Hindlimb muscle (tissue), 1 donor: ENCODE measurements at regions not wholly inside any gene's neighbourhood (a gene's known extent, or its start where the extent isn't known, plus 50 kb on each side); places are given as distances from the start of the nearest gene placed in this dataset.

ENCODE experiments used
- DNase-seq: peaks from one replicate; pipeline ENCODE4 v3.0.0-alpha.2; 2013

GRCh38 chr3:154013736-154014135, 107.5 kb upstream of the ARHGEF26 start:
- DNase-seq, result peak; percentile 80

DNA sequence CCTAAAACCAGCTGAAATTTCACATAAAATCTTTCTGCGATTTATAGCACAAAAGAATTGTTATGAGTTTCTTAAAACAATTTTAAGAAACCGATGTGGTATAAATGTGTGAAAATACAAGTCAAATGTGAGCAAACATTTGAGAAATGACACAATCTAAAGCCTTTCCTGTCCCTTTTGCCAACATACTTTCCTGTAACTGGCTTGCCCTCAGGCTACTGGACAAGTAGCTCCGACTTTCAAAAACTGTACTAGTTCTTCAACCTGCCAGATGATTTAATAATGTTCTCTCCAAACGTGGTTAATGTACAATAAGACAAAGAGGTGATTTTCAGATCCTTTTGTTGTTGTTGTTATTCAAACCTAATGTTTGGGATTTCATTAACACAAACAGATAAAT, 105.9 kb upstream of the ARHGEF26 start:
- no peak for DNase-seq

DNA sequence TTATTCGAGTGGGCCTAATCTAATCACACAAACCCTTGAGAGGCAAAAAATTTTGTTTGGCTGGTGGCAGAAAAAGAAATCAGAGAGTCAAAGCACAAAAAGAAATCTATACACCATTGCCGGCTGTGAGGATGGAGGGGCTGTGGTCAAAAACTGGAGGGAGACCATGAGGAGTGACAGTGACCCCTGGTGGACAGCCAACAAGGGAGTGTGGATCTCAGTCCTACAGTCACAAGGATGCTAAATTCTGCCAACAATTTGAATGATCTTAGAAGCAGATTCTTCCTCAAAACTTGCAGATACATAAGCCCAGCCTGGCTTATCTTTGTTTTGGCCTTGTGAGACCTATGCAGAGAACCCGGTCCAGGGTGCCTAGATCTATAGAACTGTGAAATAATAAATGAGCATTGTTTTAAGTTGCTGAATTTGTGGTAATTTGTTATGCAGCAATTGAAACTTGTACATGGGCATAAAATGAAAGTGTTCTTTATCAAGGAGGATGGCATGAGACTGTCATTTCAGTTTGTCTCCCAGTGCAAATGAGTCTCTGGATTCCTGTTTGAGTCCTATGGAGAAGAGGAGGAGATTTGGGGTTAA, 103.0 kb upstream of the ARHGEF26 start:
- no peak for DNase-seq

GRCh38 chr3:154022606-154023005, 98.6 kb upstream of the ARHGEF26 start:
- DNase-seq, result no peak

DNA sequence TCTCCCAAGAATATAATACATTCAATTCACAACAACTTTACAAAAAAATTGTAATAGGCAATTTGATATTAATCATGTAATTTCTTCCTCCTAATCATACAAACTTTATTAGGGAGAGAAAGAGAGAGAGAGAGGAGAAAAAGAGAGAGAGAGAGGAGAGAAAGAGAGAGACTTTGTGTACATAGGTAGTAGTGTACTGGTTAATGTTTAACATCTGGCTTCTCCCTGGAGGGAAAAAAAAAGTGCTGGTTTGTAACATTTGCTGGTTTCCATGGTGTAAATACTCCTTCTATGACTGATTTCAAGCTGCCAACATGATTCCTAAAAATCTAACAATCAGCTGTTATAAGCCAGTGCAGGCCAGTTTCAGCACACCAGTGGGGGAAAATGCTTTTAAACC, 98.0 kb upstream of the ARHGEF26 start:
- peak; percentile 55 for DNase-seq

DNA sequence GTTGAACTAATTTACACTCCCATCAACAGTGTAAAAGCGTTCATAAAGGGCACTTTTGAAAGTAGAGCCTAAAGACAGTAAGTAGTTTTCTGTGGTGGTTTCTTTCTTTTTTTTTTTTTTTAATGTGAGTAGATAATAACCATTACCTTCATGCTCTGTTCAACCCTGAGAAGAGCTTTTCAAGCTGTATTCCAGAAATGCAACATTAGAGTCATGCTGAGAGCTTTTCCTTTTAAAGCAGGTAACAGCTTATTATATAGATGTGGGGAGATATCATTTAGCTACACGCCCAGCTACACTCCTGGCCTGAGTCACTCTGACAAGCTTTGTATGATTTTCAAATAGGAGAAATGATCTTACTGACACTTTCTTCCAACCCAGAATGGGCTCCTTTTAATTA, 96.2 kb upstream of the ARHGEF26 start:
- no peak for DNase-seq

GRCh38 chr3:154029926-154030325, 91.3 kb upstream of the ARHGEF26 start:
- no peak for DNase-seq

- no peak for DNase-seq
These were observed 86.3 kb upstream of the ARHGEF26 start for GRCh38 chr3:154034797-154035330.

DNA sequence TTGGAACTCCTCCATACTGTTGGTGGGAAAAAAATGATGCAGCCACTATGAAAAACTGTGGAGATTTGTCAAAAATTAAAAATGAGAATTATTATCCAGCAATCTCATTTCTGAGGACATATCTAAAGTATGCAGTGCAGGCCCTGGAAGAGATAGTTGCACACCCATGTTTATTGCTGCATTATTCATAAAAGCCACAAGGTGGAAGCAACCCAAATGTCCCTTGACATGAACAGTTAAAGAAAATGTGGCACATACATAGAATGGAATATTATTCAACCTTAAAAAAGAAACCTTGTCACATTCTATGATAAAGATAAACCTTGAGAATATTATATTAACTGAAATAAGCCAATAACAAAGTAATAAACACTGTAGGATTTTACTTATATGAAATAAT, 80.9 kb upstream of the ARHGEF26 start:
- no peak for DNase-seq

GRCh38 chr3:154044671-154045070, 76.5 kb upstream of the ARHGEF26 start:
- peak; percentile 48 for DNase-seq

- DNase-seq, result no peak
These were observed 71.0 kb upstream of the ARHGEF26 start for GRCh38 chr3:154050216-154050615.

- DNase-seq, result no peak
These were observed 70.4 kb upstream of the ARHGEF26 start for GRCh38 chr3:154050766-154051165.

- DNase-seq, result peak; percentile 49
These were observed 61.4 kb upstream of the ARHGEF26 start for GRCh38 chr3:154059833-154060232.

GRCh38 chr3:154060238-154061000, 60.8 kb upstream of the ARHGEF26 start:
- peak; percentile 60 for DNase-seq

DNA sequence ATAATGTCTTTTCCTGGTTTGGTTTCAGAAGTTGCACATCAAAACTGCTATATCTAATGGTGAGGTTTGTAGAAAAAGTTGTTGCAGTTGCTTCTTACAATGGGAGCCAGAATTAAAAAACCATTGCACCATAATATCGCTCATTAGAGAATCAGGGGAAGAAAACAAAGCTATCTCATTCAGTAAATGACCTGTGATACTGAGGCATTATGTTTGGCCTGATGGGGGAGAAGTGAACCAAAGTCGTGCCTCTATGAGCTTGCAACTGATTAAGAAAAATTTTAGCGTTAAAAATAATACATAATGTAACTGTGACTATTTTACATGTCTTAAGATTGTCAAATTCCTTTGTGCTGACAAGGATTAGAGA, 60.2 kb upstream of the ARHGEF26 start:
- no peak for DNase-seq

DNA sequence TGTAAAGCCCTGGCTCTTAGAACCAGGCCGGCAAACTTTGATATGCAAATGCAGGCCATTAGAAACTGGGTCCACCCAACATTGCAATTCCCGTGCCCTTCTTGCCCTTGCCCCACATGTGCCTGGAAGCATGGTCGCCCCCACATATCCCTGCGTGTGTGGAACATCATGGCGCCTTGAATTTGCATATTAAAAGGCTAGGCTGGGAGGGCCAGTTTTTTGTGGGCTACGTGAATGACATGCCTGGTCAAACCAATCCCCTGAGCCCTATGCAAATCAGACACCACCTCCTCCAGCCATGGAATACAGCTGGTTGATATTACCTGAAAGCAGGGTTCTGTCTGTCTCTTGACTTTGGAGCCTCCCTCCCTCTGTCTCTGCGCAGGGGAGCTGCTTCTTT, 58.7 kb upstream of the ARHGEF26 start:
- no peak for DNase-seq

GRCh38 chr3:154071146-154071545, 50.0 kb upstream of the ARHGEF26 start:
- DNase-seq, result no peak
